H1 (cell line): ENCODE measurements at regions not wholly inside any gene's neighbourhood (a gene's known extent, or its start where the extent isn't known, plus 50 kb on each side); places are given as distances from the start of the nearest gene placed in this dataset.

Experiments
- CTCF ChIA-PET: fragments of 300-600 bp; sonication (Branson Sonifier 250); formaldehyde crosslinking; loops from one replicate; lab custom pipeline; 2021; ENCODE audit not compliant: partially characterized antibody; lab: Charles Lee
- POLR2A ChIA-PET: fragments of 300-600 bp; sonication (Branson Sonifier 250); formaldehyde crosslinking; loops from one replicate; lab custom pipeline; 2021; ENCODE audit warnings: inconsistent platforms; ENCODE audit not compliant: partially characterized antibody; lab: Charles Lee
- DNase-seq, 2 experiments: peaks; one replicate each; pipeline versions ENCODE4 v3.0.0 to v3.0.0-alpha.2; 2010 to 2022; ENCODE audit warnings: low spot score in 2 of 2, low read depth in 1 of 2, mixed read lengths in 1 of 2
- FAIRE-seq: peaks from 2 replicates; lab custom pipeline; 2011; peaks lifted over from hg19 to GRCh38; lab: Jason Lieb, UNC
- H2AFZ ChIP-seq: 2 replicates; pipeline ENCODE4 v1.8.1; 2012; ENCODE audit warnings: low read length, inconsistent platforms
- H2AK5ac ChIP-seq: 2 replicates; pipeline ENCODE4 v1.6.1; 2013; ENCODE audit warnings: low read depth, low read length
- H2BK120ac ChIP-seq: replicated peaks from 2 replicates; pipeline ENCODE3; 2013; ENCODE audit warnings: low read depth, low read length, inconsistent platforms
- H2BK12ac ChIP-seq: 2 replicates; pipeline ENCODE4 v1.6.1; 2013; ENCODE audit warnings: low read depth, low read length
- H2BK15ac ChIP-seq: 2 replicates; pipeline ENCODE4 v1.6.1; 2013; ENCODE audit warnings: low read length
- H2BK20ac ChIP-seq: 2 replicates; pipeline ENCODE4 v1.6.1; 2013; ENCODE audit warnings: low read length
- H2BK5ac ChIP-seq: 2 replicates; pipeline ENCODE4 v1.6.1; 2013; ENCODE audit warnings: low read depth, low read length
- H3K14ac ChIP-seq: 2 replicates; pipeline ENCODE4 v1.6.1; 2013; ENCODE audit warnings: inconsistent platforms; ENCODE audit not compliant: insufficient read length
- H3K18ac ChIP-seq: 2 replicates; pipeline ENCODE4 v1.6.1; 2013; ENCODE audit warnings: low read length; ENCODE audit errors: extremely low read depth
- H3K23ac ChIP-seq: 2 replicates; pipeline ENCODE4 v1.6.1; 2013; ENCODE audit warnings: inconsistent platforms; ENCODE audit not compliant: insufficient read length
- H3K23me2 ChIP-seq: 2 replicates; pipeline ENCODE4 v1.6.1; 2013; ENCODE audit warnings: low read depth, low read length
- H3K27ac ChIP-seq: 2 replicates; pipeline ENCODE4 v1.6.1; 2011; ENCODE audit warnings: low read depth, low read length, inconsistent platforms
- H3K27me3 ChIP-seq, 4 experiments: replicated peaks in 1 of 4; 1 replicate in 1 of 4; 2 replicates in 3 of 4; pipeline versions ENCODE4 v1.6.1 to v1.8.1; 2011 to 2013; ENCODE audit warnings: low read length in 3 of 4, mild to moderate bottlenecking in 3 of 4, inconsistent platforms in 2 of 4, mixed read lengths in 2 of 4, moderate library complexity in 1 of 4; ENCODE audit not compliant: control insufficient read depth in 3 of 4, insufficient read depth in 3 of 4; ENCODE audit errors: extremely low read depth in 1 of 4
- H3K36me3 ChIP-seq, 4 experiments: 2 replicates each; pipeline versions ENCODE4 v1.6.1 to v1.8.1; 2011 to 2013; ENCODE audit warnings: mild to moderate bottlenecking in 4 of 4, low read length in 3 of 4, moderate library complexity in 2 of 4, control low read depth in 1 of 4, inconsistent platforms in 1 of 4; ENCODE audit not compliant: insufficient read depth in 4 of 4, control insufficient read depth in 2 of 4
- H3K4ac ChIP-seq: replicated peaks from 2 replicates; pipeline ENCODE3; 2013; ENCODE audit warnings: low read length, low read depth, mixed read lengths, inconsistent platforms; ENCODE audit not compliant: insufficient read length
- H3K4me1 ChIP-seq, 4 experiments: replicated peaks in 1 of 4; 1 replicate in 1 of 4; 2 replicates in 3 of 4; pipeline versions ENCODE4 v1.6.1 to v1.8.1; 2011 to 2013; ENCODE audit warnings: low read length in 3 of 4, inconsistent platforms in 2 of 4, mixed read lengths in 1 of 4; ENCODE audit not compliant: insufficient read depth in 4 of 4, control insufficient read depth in 3 of 4
- H3K4me2 ChIP-seq, 2 experiments: 2 replicates each; pipeline versions ENCODE4 v1.6.1 to v1.8.1; 2011 to 2013; ENCODE audit warnings: low read depth in 2 of 2, low read length in 2 of 2, control low read depth in 1 of 2, inconsistent platforms in 1 of 2, mild to moderate bottlenecking in 1 of 2; ENCODE audit not compliant: insufficient read depth in 1 of 2
- H3K4me3 ChIP-seq, 4 experiments: fragments of 200-600, 300-600 bp in 1 of 4; sonication (generic), shearing (Covaris generic), sonication (Bioruptor Twin) in 1 of 4; 2 replicates each; pipeline versions ENCODE4 v1.5.1 to v1.8.1; 2011 to 2016; ENCODE audit warnings: low read length in 4 of 4, low read depth in 3 of 4, control low read depth in 2 of 4, inconsistent platforms in 2 of 4, mild to moderate bottlenecking in 2 of 4, mixed read lengths in 1 of 4, moderate library complexity in 1 of 4; ENCODE audit not compliant: insufficient read depth in 2 of 4; ENCODE audit errors: extremely low read depth in 1 of 4
- H3K56ac ChIP-seq: replicated peaks from 2 replicates; pipeline ENCODE3; 2013; ENCODE audit warnings: low read depth, mild to moderate bottlenecking, mixed read lengths, low read length, inconsistent platforms; ENCODE audit not compliant: insufficient read length
- H3K79me1 ChIP-seq: 2 replicates; pipeline ENCODE4 v1.6.1; 2013; ENCODE audit warnings: low read depth, low read length, control low read depth
- H3K79me2 ChIP-seq, 2 experiments: 2 replicates each; pipeline versions ENCODE4 v1.6.1 to v1.8.1; 2012 to 2013; ENCODE audit warnings: low read length in 2 of 2, mild to moderate bottlenecking in 2 of 2, inconsistent platforms in 1 of 2; ENCODE audit not compliant: insufficient read depth in 2 of 2, control insufficient read depth in 1 of 2
- H3K9ac ChIP-seq, 4 experiments: replicated peaks in 1 of 4; 1 replicate in 1 of 4; 2 replicates in 3 of 4; pipeline versions ENCODE4 v1.6.1 to v1.8.1; 2011 to 2013; ENCODE audit warnings: low read depth in 3 of 4, low read length in 3 of 4, control low read depth in 2 of 4, mild to moderate bottlenecking in 2 of 4, moderate library complexity in 2 of 4, inconsistent platforms in 1 of 4; ENCODE audit errors: extremely low read depth in 1 of 4
- H3K9me3 ChIP-seq, 2 experiments: 2 replicates each; pipeline versions ENCODE4 v1.6.1 to v1.8.1; 2012 to 2013; ENCODE audit warnings: mild to moderate bottlenecking in 2 of 2, moderate library complexity in 2 of 2, control low read depth in 1 of 2, inconsistent platforms in 1 of 2, low read depth in 1 of 2, low read length in 1 of 2, mixed read lengths in 1 of 2; ENCODE audit not compliant: insufficient read depth in 2 of 2
- H4K20me1 ChIP-seq, 2 experiments: replicated peaks in 1 of 2; 2 replicates each; pipeline versions ENCODE3 to v1.8.1; 2011 to 2013; ENCODE audit warnings: inconsistent platforms in 2 of 2, low read length in 2 of 2, mild to moderate bottlenecking in 1 of 2; ENCODE audit not compliant: insufficient read depth in 2 of 2, control insufficient read depth in 1 of 2
- H4K5ac ChIP-seq: 2 replicates; pipeline ENCODE4 v1.6.1; 2013; ENCODE audit warnings: low read length, low read depth, mixed read lengths, inconsistent platforms; ENCODE audit not compliant: insufficient read length
- H4K8ac ChIP-seq: 2 replicates; pipeline ENCODE4 v1.8.0; 2013; ENCODE audit warnings: mild to moderate bottlenecking, moderate library complexity, low read length, inconsistent platforms; ENCODE audit not compliant: insufficient read depth; ENCODE audit errors: extremely low read depth
- H4K91ac ChIP-seq: replicated peaks from 2 replicates; pipeline ENCODE3; 2013; ENCODE audit warnings: low read length, mixed read lengths, inconsistent platforms; ENCODE audit not compliant: insufficient read length
- CBX8 ChIP-seq: fragments of 300-800, 300-1000 bp; sonication (generic); IDR thresholded peaks from 2 replicates; pipeline ENCODE4 v1.7.1; 2016; ENCODE audit warnings: low read depth, low read length, borderline replicate concordance
- CEBPB ChIP-seq: IDR thresholded peaks from 2 replicates; pipeline ENCODE4 v1.6.1; 2012; ENCODE audit warnings: low read depth, low read length
- RBBP5 ChIP-seq: IDR thresholded peaks from 2 replicates; pipeline ENCODE4 v1.7.1; 2012; ENCODE audit warnings: low read depth, mild to moderate bottlenecking, inconsistent platforms, low read length, moderate library complexity, borderline replicate concordance
- SAP30 ChIP-seq: fragments of 300-600 bp; sonication (generic); IDR thresholded peaks from 2 replicates; pipeline ENCODE4 v1.7.1; 2012; ENCODE audit warnings: low read length, moderate library complexity, mild to moderate bottlenecking, inconsistent platforms; ENCODE audit not compliant: insufficient read depth, insufficient replicate concordance
- SP1 ChIP-seq: IDR thresholded peaks from 2 replicates; pipeline ENCODE4 v1.6.1; 2011; ENCODE audit warnings: low read depth, low read length
- SRF ChIP-seq: IDR thresholded peaks from 2 replicates; pipeline ENCODE4 v1.6.1; 2011; ENCODE audit warnings: mild to moderate bottlenecking, low read depth, low read length, moderate library complexity
- SUZ12 ChIP-seq: fragments of 200-600 bp; sonication (generic); IDR thresholded peaks from 2 replicates; pipeline ENCODE4 v1.6.1; 2012; ENCODE audit warnings: mild to moderate bottlenecking, inconsistent platforms, low read length, moderate library complexity, mixed read lengths
- YY1 ChIP-seq: IDR thresholded peaks from 2 replicates; pipeline ENCODE4 v1.6.1; 2011; ENCODE audit warnings: low read depth, mild to moderate bottlenecking, low read length
- WGBS, 2 experiments: shearing (Covaris generic) in 1 of 2; methylation state at CpG; one replicate each; pipeline versions ENCODE4 v1.1.6 to v1.1.7; 2013 to 2015; ENCODE audit warnings: low lambda C conversion rate in 2 of 2, mixed read lengths in 2 of 2, inconsistent platforms in 1 of 2, low coverage in 1 of 2, missing lambda C conversion rate in 1 of 2; ENCODE audit not compliant: insufficient replicate concordance in 2 of 2, insufficient coverage in 1 of 2, insufficient read length in 1 of 2; ENCODE audit errors: extremely low coverage in 1 of 2, missing lambda C conversion rate in 1 of 2; 5-methylcytosine and 5-hydroxymethylcytosine counted together
- TF ChIP-seq, protein P1 (sequence below): IDR thresholded peaks from 2 replicates; pipeline ENCODE4 v1.6.1; 2012; ENCODE audit warnings: inconsistent platforms

- Histone ChIP-seq H4K91ac (peak overlapping the region; percentile 59), H3K4me2 (no peak overlapping the region), H3K23ac (no peak overlapping the region), H4K5ac (no peak overlapping the region), H3K79me2 (no peaks in the 10 kb centered on the region), H3K27ac (no peak overlapping the region), H2AK5ac (no peak overlapping the region), H3K4me1 (peaks cover 0 to 9% (median under 1%) of the 10 kb centered on the region in 4 experiments; a peak in 4 of 7 replicates), H4K8ac (no peak overlapping the region), H2BK12ac (0 out of 2 replicates have a peak overlapping the region, but pooled peaks have one; percentile 11), H3K23me2 (no peaks in the 10 kb centered on the region), H3K4ac (no peak overlapping the region), H3K79me1 (no peaks in the 10 kb centered on the region), H3K27me3 (no peaks in the 10 kb centered on the region; a peak in 1 of 7 replicates), H3K56ac (no peak overlapping the region), H3K4me3 (no peak overlapping the region), H3K9ac (peak overlapping the region in 1 of 4 experiments; percentile 34; a peak in 1 of 7 replicates), H2AFZ (no peak overlapping the region), H3K18ac (no peak overlapping the region), H2BK15ac (no peak overlapping the region), H2BK5ac (no peak overlapping the region; the same call in 1 of the 2 replicates), H2BK20ac (peak overlapping the region; percentile 3; the same call in 1 of the 2 replicates), H2BK120ac (no peak overlapping the region), H3K36me3 (no peaks in the 10 kb centered on the region; a peak in 2 of 8 replicates), H4K20me1 (no peaks in the 10 kb centered on the region), H3K9me3 (peaks cover 0 to 8% of the 10 kb centered on the region in 2 experiments; a peak in 1 of 4 replicates), H3K14ac (no peak overlapping the region)
- DNase-seq = no peak
- TF ChIP-seq CEBPB (no peak), SAP30 (no peak), YY1 (no peak), RBBP5 (no peak), SUZ12 (no peak), CBX8 (no peak), SP1 (no peak), SRF (no peak)
- TF ChIP-seq, protein P1, sequence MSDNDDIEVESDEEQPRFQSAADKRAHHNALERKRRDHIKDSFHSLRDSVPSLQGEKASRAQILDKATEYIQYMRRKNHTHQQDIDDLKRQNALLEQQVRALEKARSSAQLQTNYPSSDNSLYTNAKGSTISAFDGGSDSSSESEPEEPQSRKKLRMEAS = no peak
- 91% methylated on average over 5 of the region's 5 CpGs; no CpG with 5 or more reads in 1 of the 2 experiments for WGBS, 2 experiments
- POLR2A ChIA-PET = no interaction called here
- no peak for FAIRE-seq
- CTCF ChIA-PET = no interaction called here
Observed at GRCh38 chr5:108556441-108557145, 174.7 kb upstream of the FBXL17 start.
